Caco-2 (cell line): ENCODE measurements at regions not wholly inside any gene's neighbourhood (a gene's known extent, or its start where the extent isn't known, plus 50 kb on each side); places are given as distances from the start of the nearest gene placed in this dataset.

Source experiments
- BruUV-seq: library from RNA; stranded (reverse); fragments of 400-500 nt; replicated peaks from 2 replicates; lab custom pipeline; 2021; lab: Mats Ljungman, UMichigan
- CTCF ChIA-PET: fragments of 300-600 bp; sonication (Branson Sonifier 250); formaldehyde crosslinking; loops from one replicate; lab custom pipeline; 2022; ENCODE audit warnings: antibody characterized with exemption; lab: Charles Lee
- POLR2A ChIA-PET: fragments of 300-600 bp; sonication (Branson Sonifier 250); formaldehyde crosslinking; loops from one replicate; lab custom pipeline; 2022; ENCODE audit warnings: antibody characterized with exemption; lab: Charles Lee
- DNase-seq, 2 experiments: peaks; one replicate each; pipeline versions ENCODE4 v3.0.0 to v3.0.0-alpha.2; 2020 to 2022
- H3K27me3 ChIP-seq: replicated peaks from 2 replicates; pipeline ENCODE4 v1.6.0; 2011; ENCODE audit warnings: low read length; ENCODE audit not compliant: control insufficient read depth, insufficient read depth
- H3K36me3 ChIP-seq: 2 replicates; pipeline ENCODE4 v1.5.1; 2011; ENCODE audit warnings: low read length; ENCODE audit not compliant: control insufficient read depth, insufficient read depth
- H3K4me1 ChIP-seq: fragments of 250-450 bp; sonication (Bioruptor Pico); 2 replicates; pipeline ENCODE4 v1.5.1; 2020; ENCODE audit warnings: mild to moderate bottlenecking
- H3K4me3 ChIP-seq: 2 replicates; pipeline ENCODE4 v1.5.1; 2011; ENCODE audit warnings: low read depth, mild to moderate bottlenecking, control low read depth, low read length
- H3K9me3 ChIP-seq: fragments of 250-450 bp; sonication (Bioruptor Pico); 2 replicates; pipeline ENCODE4 v1.5.1; 2020; ENCODE audit warnings: mild to moderate bottlenecking, moderate library complexity
- H3K27ac Mint-ChIP-seq: one replicate; pipeline ENCODE4 v1.8.0; 2022; ENCODE audit warnings: mixed read lengths; ENCODE audit not compliant: unreplicated experiment
- H3K27me3 Mint-ChIP-seq: one replicate; pipeline ENCODE4 v1.8.0; 2022; ENCODE audit warnings: mixed read lengths; ENCODE audit not compliant: insufficient read depth, unreplicated experiment
- H3K36me3 Mint-ChIP-seq: one replicate; pipeline ENCODE4 v1.8.0; 2022; ENCODE audit warnings: mild to moderate bottlenecking, mixed read lengths; ENCODE audit not compliant: insufficient read depth, unreplicated experiment
- H3K4me1 Mint-ChIP-seq: one replicate; pipeline ENCODE4 v1.8.0; 2022; ENCODE audit warnings: low read depth, mixed read lengths; ENCODE audit not compliant: unreplicated experiment
- H3K4me3 Mint-ChIP-seq: one replicate; pipeline ENCODE4 v1.8.0; 2022; ENCODE audit warnings: mild to moderate bottlenecking, moderate library complexity, mixed read lengths; ENCODE audit not compliant: unreplicated experiment
- H3K9me3 Mint-ChIP-seq: one replicate; pipeline ENCODE4 v1.8.0; 2022; ENCODE audit warnings: mixed read lengths; ENCODE audit not compliant: unreplicated experiment
- intact Hi-C: fragments of 100-400 bp; cut with micrococcal nuclease; formaldehyde crosslinking; loops from one replicate; pipeline ENCODE4 v1.10.0; 2022; ENCODE audit not compliant: unreplicated experiment
- TF ChIP-seq, protein P1 (sequence below), 2 experiments: fragments of 200-600 bp in 1 of 2; IDR thresholded peaks; 1 replicate in 1 of 2; 2 replicates in 1 of 2; pipeline versions ENCODE4 v1.5.1 to v1.8.0; 2011 to 2022; ENCODE audit warnings: antibody characterized with exemption in 1 of 2, control low read depth in 1 of 2, inconsistent platforms in 1 of 2, low read depth in 1 of 2, low read length in 1 of 2, mild to moderate bottlenecking in 1 of 2, moderate library complexity in 1 of 2; ENCODE audit not compliant: insufficient read depth in 1 of 2, severe bottlenecking in 1 of 2, unreplicated experiment in 1 of 2

DNA sequence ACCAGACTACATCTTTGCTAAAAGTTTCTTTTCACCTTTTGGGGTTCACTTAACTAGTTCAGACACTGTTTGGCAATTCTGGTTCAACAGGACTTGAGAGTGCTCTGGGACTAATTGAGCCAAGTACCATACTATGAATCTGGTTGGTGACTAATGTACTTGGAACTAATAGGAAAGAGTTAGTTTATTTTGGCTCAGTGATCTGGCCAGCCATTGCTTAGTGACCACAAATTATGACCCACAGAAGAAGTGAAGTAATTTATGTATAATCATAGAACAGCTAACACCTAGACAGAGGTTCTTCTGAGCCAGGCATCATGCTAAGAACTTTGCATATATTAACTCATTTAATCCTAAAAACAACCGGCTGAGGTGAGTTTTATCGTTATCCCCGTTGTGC is 126.5 kb upstream of the JCAD start:
- no peaks in the 10 kb centered on the region for H3K27me3 Mint-ChIP-seq
- no peak overlapping the region for H3K4me3 ChIP-seq
- no peaks in the 10 kb centered on the region for H3K27me3 ChIP-seq
- no peaks in the 10 kb centered on the region for H3K9me3 Mint-ChIP-seq
- no TSS peak for BruUV-seq
- H3K36me3 ChIP-seq = no peaks in the 10 kb centered on the region
- H3K4me3 Mint-ChIP-seq = no peak overlapping the region
- H3K36me3 Mint-ChIP-seq = no peaks in the 10 kb centered on the region
- intact Hi-C loops = loop anchor here (5.0 to 10.0 kb wide), 2 partner anchors 56 to 191 kb away; no protein-coding TSS in a partner anchor
- H3K9me3 ChIP-seq = no peaks in the 10 kb centered on the region
- peaks cover 63% of the 10 kb centered on the region for H3K4me1 ChIP-seq
- H3K4me1 Mint-ChIP-seq = peaks cover 56% of the 10 kb centered on the region
- TF ChIP-seq, protein P1, sequence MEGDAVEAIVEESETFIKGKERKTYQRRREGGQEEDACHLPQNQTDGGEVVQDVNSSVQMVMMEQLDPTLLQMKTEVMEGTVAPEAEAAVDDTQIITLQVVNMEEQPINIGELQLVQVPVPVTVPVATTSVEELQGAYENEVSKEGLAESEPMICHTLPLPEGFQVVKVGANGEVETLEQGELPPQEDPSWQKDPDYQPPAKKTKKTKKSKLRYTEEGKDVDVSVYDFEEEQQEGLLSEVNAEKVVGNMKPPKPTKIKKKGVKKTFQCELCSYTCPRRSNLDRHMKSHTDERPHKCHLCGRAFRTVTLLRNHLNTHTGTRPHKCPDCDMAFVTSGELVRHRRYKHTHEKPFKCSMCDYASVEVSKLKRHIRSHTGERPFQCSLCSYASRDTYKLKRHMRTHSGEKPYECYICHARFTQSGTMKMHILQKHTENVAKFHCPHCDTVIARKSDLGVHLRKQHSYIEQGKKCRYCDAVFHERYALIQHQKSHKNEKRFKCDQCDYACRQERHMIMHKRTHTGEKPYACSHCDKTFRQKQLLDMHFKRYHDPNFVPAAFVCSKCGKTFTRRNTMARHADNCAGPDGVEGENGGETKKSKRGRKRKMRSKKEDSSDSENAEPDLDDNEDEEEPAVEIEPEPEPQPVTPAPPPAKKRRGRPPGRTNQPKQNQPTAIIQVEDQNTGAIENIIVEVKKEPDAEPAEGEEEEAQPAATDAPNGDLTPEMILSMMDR (IDR thresholded peaks at IDR 0.05; ENCODE audit: insufficient read depth in 1 of 2, low read depth in 1 of 2, low read length in 1 of 2, severe bottlenecking in 1 of 2, unreplicated experiment in 1 of 2) = no peak
- ChIA-PET CTCF (interaction anchor here (0.9 to 2.2 kb wide), 2 partner anchors 35 to 188 kb away, joined by 4 to 7 read pairs; no protein-coding TSS in a partner anchor), POLR2A (interaction anchor here (0.6 kb wide), 1 partner anchor 33 kb away, joined by 3 read pairs; no protein-coding TSS in a partner anchor)
- H3K27ac Mint-ChIP-seq = peak overlapping the region; percentile 60
- DNase-seq = no peak

DNA sequence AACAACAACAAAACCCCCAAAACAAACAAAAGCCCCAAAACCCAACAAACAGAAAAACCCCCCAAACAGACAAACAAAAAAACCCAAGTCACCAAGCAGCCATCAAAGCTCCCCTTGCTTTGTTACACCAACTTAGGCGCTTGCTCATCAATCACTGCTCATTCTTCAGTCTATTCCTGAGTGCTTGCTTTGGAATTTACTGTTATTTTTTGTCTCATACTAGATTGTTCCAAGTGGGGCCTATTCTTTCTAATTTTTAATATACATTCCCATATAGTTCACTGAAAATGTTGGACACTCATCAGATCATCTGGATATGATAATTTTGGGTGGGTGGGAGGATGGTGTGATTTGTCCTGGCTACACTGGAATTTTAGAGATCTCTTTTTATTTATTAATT is 126.0 kb upstream of the JCAD start:
- no peaks in the 10 kb centered on the region for H3K27me3 ChIP-seq
- Mint-ChIP-seq H3K4me1 (peaks cover 51% of the 10 kb centered on the region), H3K27ac (peak overlapping the region; percentile 53), H3K36me3 (no peaks in the 10 kb centered on the region), H3K4me3 (no peak overlapping the region), H3K9me3 (no peaks in the 10 kb centered on the region), H3K27me3 (no peaks in the 10 kb centered on the region)
- BruUV-seq = no TSS peak
- H3K4me1 ChIP-seq = peaks cover 62% of the 10 kb centered on the region
- ChIA-PET CTCF (interaction anchor here (0.6 kb wide), 1 partner anchor 181 kb away, joined by 13 read pairs; no protein-coding TSS in a partner anchor), POLR2A (interaction anchor here (0.6 kb wide), 1 partner anchor 32 kb away, joined by 3 read pairs; no protein-coding TSS in a partner anchor)
- intact Hi-C loops = loop anchor here (5.0 to 10.0 kb wide), 2 partner anchors 57 to 191 kb away; no protein-coding TSS in a partner anchor
- no peaks in the 10 kb centered on the region for H3K36me3 ChIP-seq
- no peaks in the 10 kb centered on the region for H3K9me3 ChIP-seq
- TF ChIP-seq, protein P1 (IDR thresholded peaks at IDR 0.05; ENCODE audit: insufficient read depth in 1 of 2, low read depth in 1 of 2, low read length in 1 of 2, severe bottlenecking in 1 of 2, unreplicated experiment in 1 of 2) = no peak
- DNase-seq = no peak
- H3K4me3 ChIP-seq = no peak overlapping the region

DNA sequence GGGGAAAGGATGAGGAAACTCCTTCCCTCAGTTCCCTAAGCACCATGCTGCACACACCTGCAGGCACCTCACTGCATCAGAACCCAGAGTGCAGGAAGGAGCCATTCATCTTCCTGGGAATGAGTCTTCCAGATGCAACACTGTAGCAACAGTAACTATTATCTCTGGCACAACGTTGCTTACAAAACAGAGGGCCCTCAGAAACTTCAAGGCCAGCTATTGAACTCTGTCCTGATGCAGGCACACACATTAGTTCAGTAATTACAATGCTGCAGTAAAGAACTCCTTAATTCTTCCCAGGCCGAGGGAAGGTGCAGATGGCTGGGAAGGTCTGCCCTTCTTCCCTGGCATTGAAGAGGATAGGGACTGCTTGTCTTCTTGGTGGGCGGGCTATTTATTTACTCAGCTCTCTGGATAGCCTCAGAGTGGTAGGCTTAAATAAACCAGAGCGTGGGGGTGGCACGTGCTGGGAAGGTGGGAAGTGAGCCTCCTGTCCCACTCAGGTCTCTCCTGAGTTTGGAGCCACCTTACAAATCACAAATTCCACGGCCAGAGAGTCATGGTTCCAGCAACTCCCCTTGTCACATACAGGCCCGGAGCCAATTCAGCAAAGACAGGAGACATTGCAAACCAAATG is 125.1 kb upstream of the JCAD start:
- intact Hi-C loops = loop anchor here (5.0 to 10.0 kb wide), 2 partner anchors 58 to 190 kb away; no protein-coding TSS in a partner anchor
- H3K4me1 ChIP-seq = peaks cover 60% of the 10 kb centered on the region
- TF ChIP-seq, protein P1 (IDR thresholded peaks at IDR 0.05; ENCODE audit: insufficient read depth in 1 of 2, low read depth in 1 of 2, low read length in 1 of 2, severe bottlenecking in 1 of 2, unreplicated experiment in 1 of 2) = no peak
- H3K4me3 ChIP-seq = no peak overlapping the region
- H3K4me3 Mint-ChIP-seq = no peak overlapping the region
- H3K27me3 Mint-ChIP-seq = no peaks in the 10 kb centered on the region
- H3K4me1 Mint-ChIP-seq = peaks cover 42% of the 10 kb centered on the region
- no peak overlapping the region for H3K27ac Mint-ChIP-seq
- ChIA-PET CTCF (interaction anchor here (0.6 kb wide), 1 partner anchor 180 kb away, joined by 13 read pairs; no protein-coding TSS in a partner anchor), POLR2A (no interaction called here)
- H3K36me3 Mint-ChIP-seq = no peaks in the 10 kb centered on the region
- H3K27me3 ChIP-seq = no peaks in the 10 kb centered on the region
- no peak for DNase-seq
- H3K9me3 ChIP-seq = no peaks in the 10 kb centered on the region
- no peaks in the 10 kb centered on the region for H3K9me3 Mint-ChIP-seq
- no TSS peak for BruUV-seq
- no peaks in the 10 kb centered on the region for H3K36me3 ChIP-seq
